ENCODE measurements at regions not wholly inside any gene's neighbourhood (a gene's known extent, or its start where the extent isn't known, plus 50 kb on each side); places are given as distances from the start of the nearest gene placed in this dataset.

- TF ChIP-seq CTCF (IDR thresholded peaks at IDR 0.05) (no peak), POLR2AphosphoS5 (IDR thresholded peaks at IDR 0.05) (no peak), EP300 (IDR thresholded peaks at IDR 0.05; ENCODE audit: low read depth) (no peak), POLR2A (IDR thresholded peaks at IDR 0.05) (no peak)
These were observed 615.4 kb downstream of the CD109 start for GRCh38 chr6:74311431-74311830.

Data from transverse colon (tissue), 4 donors.